Heart left ventricle (tissue), 13 donors: ENCODE measurements at regions not wholly inside any gene's neighbourhood (a gene's known extent, or its start where the extent isn't known, plus 50 kb on each side); places are given as distances from the start of the nearest gene placed in this dataset.

Experiments used
- CTCF ChIP-seq, 12 donors: fragments of 200-600 bp; sonication (generic) in 4 of 12; IDR thresholded peaks; one replicate each; pipeline versions ENCODE4 v1.5.0 to v1.8.0; 2018 to 2022; ENCODE audit warnings: antibody characterized with exemption in 12 of 12, mild to moderate bottlenecking in 5 of 12
- POLR2A ChIP-seq, 2 donors: fragments of 450-650 bp; IDR thresholded peaks; one replicate each; pipeline ENCODE4 v1.6.1; 2017; ENCODE audit warnings: antibody characterized with exemption in 2 of 2, mild to moderate bottlenecking in 2 of 2, moderate library complexity in 2 of 2
- donor health status: ischemic (EF 13 %, LVEDD 7.1; RV severe dilation, severe dysfunction).
- donor health status: DM: no; HTN: yes; CAD: no.
- donor health status: DM: no; HTN: no; CAD: no.
- donor health status: ischemic (EF 25% LVEDD 6.9; RV normal size, moderate dysfunction).
- donor health status: ischemic (EF 25% LVEDD 5.7; RV mildly dilated, moderate dysfunction).
- donor health status: ischemic (EF 35%, LVEDD 5.7; RV mildly dilated, moderate dysfunction).
- donor health status: nonischemic (EF 11% LVEDD 7.7; RV severe dilation, severe dysfunction).
- donor health status: DM: yes; HTN: yes; CAD: no.
- donor health status: PGD.
- donor health status: ischemic (EF 29% LVEDD 5.4; RV normal size, mild dysfunction).
- donor health status: nonischemic (EF 23%, LVEDD 6.1; RV moderate dilation, normal function).

GRCh38 chr6:40340196-40340595 lies 247.0 kb downstream of the LRFN2 start:
- TF ChIP-seq POLR2A (IDR thresholded peaks at IDR 0.05) (no peak), CTCF (IDR thresholded peaks at IDR 0.05) (no peak)
